ENCODE measurements at regions not wholly inside any gene's neighbourhood (a gene's known extent, or its start where the extent isn't known, plus 50 kb on each side); places are given as distances from the start of the nearest gene placed in this dataset.
A peak's percentile ranks its signal among the peaks of the same experiment; 100 is the strongest.

- no peak for DNase-seq (ENCODE audit: low read depth in 1 of 2, low spot score in 2 of 2)
These were observed 106.0 kb downstream of the ARRDC3 start for GRCh38 chr5:91277093-91277626.

GRCh38 chr5:91272858-91273257, 110.3 kb downstream of the ARRDC3 start:
- Histone ChIP-seq H3K27ac (no peak overlapping the region), H3K36me3 (no peaks in the 10 kb centered on the region), H3K4me1 (replicated peaks) (peaks cover 6% of the 10 kb centered on the region; the same call in 1 of the 2 replicates), H3K9me3 (replicated peaks) (no peaks in the 10 kb centered on the region), H3K4me3 (no peak overlapping the region), H3K27me3 (replicated peaks) (no peaks in the 10 kb centered on the region)
- peak in 1 of 2 experiments; percentile 38 for DNase-seq (ENCODE audit: low read depth in 1 of 2, low spot score in 2 of 2)

More at GRCh38 chr5:91277093-91277626, 106.0 kb downstream of the ARRDC3 start:
- Histone ChIP-seq H3K27me3 (replicated peaks) (no peaks in the 10 kb centered on the region), H3K4me1 (replicated peaks) (peaks cover 32% of the 10 kb centered on the region), H3K9me3 (replicated peaks) (no peaks in the 10 kb centered on the region), H3K27ac (no peak overlapping the region), H3K4me3 (no peak overlapping the region), H3K36me3 (no peaks in the 10 kb centered on the region)

GRCh38 chr5:91271999-91272398, 111.1 kb downstream of the ARRDC3 start:
- DNase-seq (ENCODE audit: low read depth in 1 of 2, low spot score in 2 of 2): no peak
- H3K4me3 ChIP-seq: no peak overlapping the region
- H3K27me3 ChIP-seq (replicated peaks): no peaks in the 10 kb centered on the region
- no peaks in the 10 kb centered on the region for H3K36me3 ChIP-seq
- H3K27ac ChIP-seq: no peak overlapping the region
- H3K4me1 ChIP-seq (replicated peaks): peaks cover 6% of the 10 kb centered on the region; the same call in 1 of the 2 replicates
- no peaks in the 10 kb centered on the region for H3K9me3 ChIP-seq (replicated peaks)

- H3K36me3 ChIP-seq: no peaks in the 10 kb centered on the region
- no peaks in the 10 kb centered on the region for H3K27me3 ChIP-seq (replicated peaks)
- H3K4me1 ChIP-seq (replicated peaks): peaks cover 16% of the 10 kb centered on the region
- H3K9me3 ChIP-seq (replicated peaks): no peaks in the 10 kb centered on the region
- no peak overlapping the region for H3K4me3 ChIP-seq
- DNase-seq (ENCODE audit: low read depth in 1 of 2, low spot score in 2 of 2): no peak
- H3K27ac ChIP-seq: no peak overlapping the region
These were observed 113.9 kb downstream of the ARRDC3 start for GRCh38 chr5:91269198-91269597.

GRCh38 chr5:91266184-91266705, 116.9 kb downstream of the ARRDC3 start:
- peak in 1 of 2 experiments; percentile 38 for DNase-seq (ENCODE audit: low read depth in 1 of 2, low spot score in 2 of 2)
- Histone ChIP-seq H3K9me3 (replicated peaks) (no peaks in the 10 kb centered on the region), H3K4me3 (no peak overlapping the region), H3K36me3 (no peaks in the 10 kb centered on the region), H3K27me3 (replicated peaks) (no peaks in the 10 kb centered on the region), H3K4me1 (replicated peaks) (peaks cover 10% of the 10 kb centered on the region), H3K27ac (no peak overlapping the region)

GRCh38 chr5:91264311-91265051, 118.6 kb downstream of the ARRDC3 start:
- Histone ChIP-seq H3K4me1 (replicated peaks) (peaks cover 10% of the 10 kb centered on the region), H3K27me3 (replicated peaks) (no peaks in the 10 kb centered on the region), H3K9me3 (replicated peaks) (no peaks in the 10 kb centered on the region), H3K4me3 (no peak overlapping the region), H3K36me3 (no peaks in the 10 kb centered on the region), H3K27ac (no peak overlapping the region)
- no peak for DNase-seq (ENCODE audit: low read depth in 1 of 2, low spot score in 2 of 2)

GRCh38 chr5:91263898-91264297, 119.2 kb downstream of the ARRDC3 start:
- H3K4me1 ChIP-seq (replicated peaks): peaks cover 10% of the 10 kb centered on the region
- no peaks in the 10 kb centered on the region for H3K9me3 ChIP-seq (replicated peaks)
- DNase-seq (ENCODE audit: low read depth in 1 of 2, low spot score in 2 of 2): no peak
- no peaks in the 10 kb centered on the region for H3K36me3 ChIP-seq
- H3K27me3 ChIP-seq (replicated peaks): no peaks in the 10 kb centered on the region
- H3K27ac ChIP-seq: no peak overlapping the region
- H3K4me3 ChIP-seq: no peak overlapping the region

- Histone ChIP-seq H3K36me3 (no peaks in the 10 kb centered on the region), H3K4me3 (no peak overlapping the region), H3K27me3 (replicated peaks) (no peaks in the 10 kb centered on the region), H3K4me1 (replicated peaks) (no peaks in the 10 kb centered on the region), H3K9me3 (replicated peaks) (no peaks in the 10 kb centered on the region), H3K27ac (no peak overlapping the region)
- no peak for DNase-seq (ENCODE audit: low read depth in 1 of 2, low spot score in 2 of 2)
These were observed 125.8 kb downstream of the ARRDC3 start for GRCh38 chr5:91257301-91257700.

- Histone ChIP-seq H3K4me3 (no peak overlapping the region), H3K9me3 (replicated peaks) (no peaks in the 10 kb centered on the region), H3K4me1 (replicated peaks) (no peaks in the 10 kb centered on the region), H3K36me3 (no peaks in the 10 kb centered on the region), H3K27me3 (replicated peaks) (no peaks in the 10 kb centered on the region), H3K27ac (no peak overlapping the region)
- DNase-seq (ENCODE audit: low read depth in 1 of 2, low spot score in 2 of 2): no peak
These were observed 127.0 kb downstream of the ARRDC3 start for GRCh38 chr5:91256142-91256524.

GRCh38 chr5:91255396-91256141, 127.5 kb downstream of the ARRDC3 start:
- no peaks in the 10 kb centered on the region for H3K36me3 ChIP-seq
- H3K27me3 ChIP-seq (replicated peaks): no peaks in the 10 kb centered on the region
- no peak overlapping the region for H3K27ac ChIP-seq
- H3K4me1 ChIP-seq (replicated peaks): no peaks in the 10 kb centered on the region
- no peak overlapping the region for H3K4me3 ChIP-seq
- no peaks in the 10 kb centered on the region for H3K9me3 ChIP-seq (replicated peaks)
- DNase-seq (ENCODE audit: low read depth in 1 of 2, low spot score in 2 of 2): no peak

- no peaks in the 10 kb centered on the region for H3K9me3 ChIP-seq (replicated peaks)
- H3K27me3 ChIP-seq (replicated peaks): no peaks in the 10 kb centered on the region
These were observed 130.2 kb downstream of the ARRDC3 start for GRCh38 chr5:91252916-91253315.

GRCh38 chr5:91245871-91246270, 137.2 kb downstream of the ARRDC3 start:
- H3K27me3 ChIP-seq (replicated peaks): no peaks in the 10 kb centered on the region
- no peaks in the 10 kb centered on the region for H3K4me1 ChIP-seq (replicated peaks)
- H3K36me3 ChIP-seq: no peaks in the 10 kb centered on the region
- DNase-seq (ENCODE audit: low read depth in 1 of 2, low spot score in 2 of 2): no peak
- no peaks in the 10 kb centered on the region for H3K9me3 ChIP-seq (replicated peaks)
- H3K27ac ChIP-seq: no peak overlapping the region
- no peak overlapping the region for H3K4me3 ChIP-seq

More at GRCh38 chr5:91252916-91253315, 130.2 kb downstream of the ARRDC3 start:
- Histone ChIP-seq H3K36me3 (no peaks in the 10 kb centered on the region), H3K4me1 (replicated peaks) (no peaks in the 10 kb centered on the region), H3K4me3 (no peak overlapping the region), H3K27ac (no peak overlapping the region)
- no peak for DNase-seq (ENCODE audit: low read depth in 1 of 2, low spot score in 2 of 2)

GRCh38 chr5:91245074-91245452, 138.1 kb downstream of the ARRDC3 start:
- Histone ChIP-seq H3K4me1 (replicated peaks) (no peaks in the 10 kb centered on the region), H3K36me3 (no peaks in the 10 kb centered on the region), H3K9me3 (replicated peaks) (no peaks in the 10 kb centered on the region), H3K27me3 (replicated peaks) (no peaks in the 10 kb centered on the region), H3K27ac (no peak overlapping the region), H3K4me3 (no peak overlapping the region)
- no peak for DNase-seq (ENCODE audit: low read depth in 1 of 2, low spot score in 2 of 2)

All from SJSA1 (cell line).